ENCODE measurements at regions not wholly inside any gene's neighbourhood (a gene's known extent, or its start where the extent isn't known, plus 50 kb on each side); places are given as distances from the start of the nearest gene placed in this dataset.

GRCh38 chr6:78688668-78689067 is 178.7 kb upstream of the IRAK1BP1 start:
- no peaks in the 10 kb centered on the region for H3K79me2 ChIP-seq (ENCODE audit: insufficient read depth)
- ChIA-PET POLR2A (no interaction called here), CTCF (no interaction called here)
- H2AFZ ChIP-seq (ENCODE audit: low read depth), result no peak overlapping the region
- H3F3A ChIP-seq (replicated peaks; ENCODE audit: insufficient read depth), result no peaks in the 10 kb centered on the region
- H3K9ac ChIP-seq, result no peak overlapping the region
- H4K20me1 ChIP-seq (ENCODE audit: insufficient read depth), result no peaks in the 10 kb centered on the region
- DNase-seq, result no peak
- H3K27me3 ChIP-seq (ENCODE audit: insufficient read depth), result no peaks in the 10 kb centered on the region
- no peaks in the 10 kb centered on the region for H3K9me3 ChIP-seq
- H3K4me1 ChIP-seq (ENCODE audit: control insufficient read depth in 1 of 2, insufficient read depth in 2 of 2, low read depth in 1 of 2, low read length in 1 of 2), result no peaks in the 10 kb centered on the region
- no peak overlapping the region for H3K27ac ChIP-seq (ENCODE audit: low read depth in 2 of 2, low read length in 1 of 2)
- H3K36me3 ChIP-seq (replicated peaks in 1 of 2; ENCODE audit: control insufficient read depth in 1 of 2, insufficient read depth in 2 of 2, low read length in 1 of 2), result no peaks in the 10 kb centered on the region
- no peaks in the 10 kb centered on the region for H3K9me2 ChIP-seq
- no peak overlapping the region for H3K4me3 ChIP-seq (ENCODE audit: low read depth in 2 of 2, low read length in 1 of 2)
- no peak overlapping the region for H3K4me2 ChIP-seq
- TF ChIP-seq RXRA (IDR thresholded peaks at IDR 0.05; ENCODE audit: borderline replicate concordance, low read depth) (no peak), ZBTB33 (IDR thresholded peaks at IDR 0.05; ENCODE audit: borderline replicate concordance, low read depth) (no peak), JUND (IDR thresholded peaks at IDR 0.05) (no peak), EZH2phosphoT487 (IDR thresholded peaks at IDR 0.05; ENCODE audit: borderline replicate concordance, low read depth) (no peak), MAX (IDR thresholded peaks at IDR 0.05; ENCODE audit: low read depth) (no peak), TEAD4 (IDR thresholded peaks at IDR 0.05; ENCODE audit: borderline replicate concordance, insufficient read depth) (no peak), RCOR1 (IDR thresholded peaks at IDR 0.05; ENCODE audit: low read length) (no peak), MXI1 (IDR thresholded peaks at IDR 0.05; ENCODE audit: low read depth, low read length) (no peak), CHD2 (IDR thresholded peaks at IDR 0.05; ENCODE audit: low read length, partially characterized antibody) (no peak), PBX3 (IDR thresholded peaks at IDR 0.05) (no peak), USF1 (IDR thresholded peaks at IDR 0.05; ENCODE audit: borderline replicate concordance, low read depth) (no peak), FOXJ3 (CRISPR knock-in tag; IDR thresholded peaks at IDR 0.05) (no peak), YY1 (IDR thresholded peaks at IDR 0.05; ENCODE audit: low read depth) (no peak), MEF2A (IDR thresholded peaks at IDR 0.05; ENCODE audit: borderline replicate concordance, low read depth) (no peak), SMC3 (IDR thresholded peaks at IDR 0.05; ENCODE audit: low read depth, low read length) (no peak), NRF1 (IDR thresholded peaks at IDR 0.05; ENCODE audit: low read depth, low read length) (no peak)
